ENCODE measurements at regions not wholly inside any gene's neighbourhood (a gene's known extent, or its start where the extent isn't known, plus 50 kb on each side); places are given as distances from the start of the nearest gene placed in this dataset.

DNA sequence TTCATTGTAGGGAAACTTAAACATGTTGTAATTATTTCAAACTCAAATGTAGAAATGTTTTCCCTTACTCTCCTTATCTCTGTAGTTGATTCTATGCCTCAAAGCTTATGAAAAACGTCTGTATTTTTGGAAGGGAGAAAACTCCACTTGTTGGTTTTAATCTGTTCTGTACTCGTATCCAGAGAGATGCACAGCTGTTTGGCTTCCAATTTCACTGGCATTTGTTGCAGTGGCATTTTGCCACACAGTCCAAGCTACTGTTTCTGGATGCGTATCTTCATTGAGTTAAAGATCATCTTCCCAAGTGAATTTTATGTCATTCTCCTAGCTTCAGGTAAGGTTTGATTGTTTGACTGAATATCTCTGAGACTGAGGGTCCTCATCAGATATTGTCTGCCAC lies 481.4 kb downstream of the TRHDE start:
- TF ChIP-seq, protein P1, sequence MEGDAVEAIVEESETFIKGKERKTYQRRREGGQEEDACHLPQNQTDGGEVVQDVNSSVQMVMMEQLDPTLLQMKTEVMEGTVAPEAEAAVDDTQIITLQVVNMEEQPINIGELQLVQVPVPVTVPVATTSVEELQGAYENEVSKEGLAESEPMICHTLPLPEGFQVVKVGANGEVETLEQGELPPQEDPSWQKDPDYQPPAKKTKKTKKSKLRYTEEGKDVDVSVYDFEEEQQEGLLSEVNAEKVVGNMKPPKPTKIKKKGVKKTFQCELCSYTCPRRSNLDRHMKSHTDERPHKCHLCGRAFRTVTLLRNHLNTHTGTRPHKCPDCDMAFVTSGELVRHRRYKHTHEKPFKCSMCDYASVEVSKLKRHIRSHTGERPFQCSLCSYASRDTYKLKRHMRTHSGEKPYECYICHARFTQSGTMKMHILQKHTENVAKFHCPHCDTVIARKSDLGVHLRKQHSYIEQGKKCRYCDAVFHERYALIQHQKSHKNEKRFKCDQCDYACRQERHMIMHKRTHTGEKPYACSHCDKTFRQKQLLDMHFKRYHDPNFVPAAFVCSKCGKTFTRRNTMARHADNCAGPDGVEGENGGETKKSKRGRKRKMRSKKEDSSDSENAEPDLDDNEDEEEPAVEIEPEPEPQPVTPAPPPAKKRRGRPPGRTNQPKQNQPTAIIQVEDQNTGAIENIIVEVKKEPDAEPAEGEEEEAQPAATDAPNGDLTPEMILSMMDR (conservative IDR thresholded peaks at IDR 0.05; ENCODE audit: low read depth in 2 of 2): no peak
- TF ChIP-seq, protein P2, sequence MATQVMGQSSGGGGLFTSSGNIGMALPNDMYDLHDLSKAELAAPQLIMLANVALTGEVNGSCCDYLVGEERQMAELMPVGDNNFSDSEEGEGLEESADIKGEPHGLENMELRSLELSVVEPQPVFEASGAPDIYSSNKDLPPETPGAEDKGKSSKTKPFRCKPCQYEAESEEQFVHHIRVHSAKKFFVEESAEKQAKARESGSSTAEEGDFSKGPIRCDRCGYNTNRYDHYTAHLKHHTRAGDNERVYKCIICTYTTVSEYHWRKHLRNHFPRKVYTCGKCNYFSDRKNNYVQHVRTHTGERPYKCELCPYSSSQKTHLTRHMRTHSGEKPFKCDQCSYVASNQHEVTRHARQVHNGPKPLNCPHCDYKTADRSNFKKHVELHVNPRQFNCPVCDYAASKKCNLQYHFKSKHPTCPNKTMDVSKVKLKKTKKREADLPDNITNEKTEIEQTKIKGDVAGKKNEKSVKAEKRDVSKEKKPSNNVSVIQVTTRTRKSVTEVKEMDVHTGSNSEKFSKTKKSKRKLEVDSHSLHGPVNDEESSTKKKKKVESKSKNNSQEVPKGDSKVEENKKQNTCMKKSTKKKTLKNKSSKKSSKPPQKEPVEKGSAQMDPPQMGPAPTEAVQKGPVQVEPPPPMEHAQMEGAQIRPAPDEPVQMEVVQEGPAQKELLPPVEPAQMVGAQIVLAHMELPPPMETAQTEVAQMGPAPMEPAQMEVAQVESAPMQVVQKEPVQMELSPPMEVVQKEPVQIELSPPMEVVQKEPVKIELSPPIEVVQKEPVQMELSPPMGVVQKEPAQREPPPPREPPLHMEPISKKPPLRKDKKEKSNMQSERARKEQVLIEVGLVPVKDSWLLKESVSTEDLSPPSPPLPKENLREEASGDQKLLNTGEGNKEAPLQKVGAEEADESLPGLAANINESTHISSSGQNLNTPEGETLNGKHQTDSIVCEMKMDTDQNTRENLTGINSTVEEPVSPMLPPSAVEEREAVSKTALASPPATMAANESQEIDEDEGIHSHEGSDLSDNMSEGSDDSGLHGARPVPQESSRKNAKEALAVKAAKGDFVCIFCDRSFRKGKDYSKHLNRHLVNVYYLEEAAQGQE (IDR thresholded peaks at IDR 0.05; ENCODE audit: unreplicated experiment): no peak
- TF ChIP-seq EZH2phosphoT487 (IDR thresholded peaks at IDR 0.05; ENCODE audit: unreplicated experiment) (no peak), NANOG (IDR thresholded peaks at IDR 0.05; ENCODE audit: borderline replicate concordance) (no peak), CREB1 (CRISPR knock-in tag; IDR thresholded peaks at IDR 0.05; ENCODE audit: low read depth) (no peak), EZH2 (IDR thresholded peaks at IDR 0.05; ENCODE audit: low read depth, unreplicated experiment) (no peak), POLR2AphosphoS5 (IDR thresholded peaks at IDR 0.05; ENCODE audit: low read depth) (no peak), JUNB (IDR thresholded peaks at IDR 0.05; ENCODE audit: unreplicated experiment) (no peak), ZNF114 (CRISPR knock-in tag; IDR thresholded peaks at IDR 0.05) (no peak), STAT1 (IDR thresholded peaks at IDR 0.05; ENCODE audit: unreplicated experiment) (no peak), ETS1 (IDR thresholded peaks at IDR 0.05) (no peak), ZNF331 (CRISPR knock-in tag; IDR thresholded peaks at IDR 0.05; ENCODE audit: low read depth) (no peak)
- TF ChIP-seq, protein P3, sequence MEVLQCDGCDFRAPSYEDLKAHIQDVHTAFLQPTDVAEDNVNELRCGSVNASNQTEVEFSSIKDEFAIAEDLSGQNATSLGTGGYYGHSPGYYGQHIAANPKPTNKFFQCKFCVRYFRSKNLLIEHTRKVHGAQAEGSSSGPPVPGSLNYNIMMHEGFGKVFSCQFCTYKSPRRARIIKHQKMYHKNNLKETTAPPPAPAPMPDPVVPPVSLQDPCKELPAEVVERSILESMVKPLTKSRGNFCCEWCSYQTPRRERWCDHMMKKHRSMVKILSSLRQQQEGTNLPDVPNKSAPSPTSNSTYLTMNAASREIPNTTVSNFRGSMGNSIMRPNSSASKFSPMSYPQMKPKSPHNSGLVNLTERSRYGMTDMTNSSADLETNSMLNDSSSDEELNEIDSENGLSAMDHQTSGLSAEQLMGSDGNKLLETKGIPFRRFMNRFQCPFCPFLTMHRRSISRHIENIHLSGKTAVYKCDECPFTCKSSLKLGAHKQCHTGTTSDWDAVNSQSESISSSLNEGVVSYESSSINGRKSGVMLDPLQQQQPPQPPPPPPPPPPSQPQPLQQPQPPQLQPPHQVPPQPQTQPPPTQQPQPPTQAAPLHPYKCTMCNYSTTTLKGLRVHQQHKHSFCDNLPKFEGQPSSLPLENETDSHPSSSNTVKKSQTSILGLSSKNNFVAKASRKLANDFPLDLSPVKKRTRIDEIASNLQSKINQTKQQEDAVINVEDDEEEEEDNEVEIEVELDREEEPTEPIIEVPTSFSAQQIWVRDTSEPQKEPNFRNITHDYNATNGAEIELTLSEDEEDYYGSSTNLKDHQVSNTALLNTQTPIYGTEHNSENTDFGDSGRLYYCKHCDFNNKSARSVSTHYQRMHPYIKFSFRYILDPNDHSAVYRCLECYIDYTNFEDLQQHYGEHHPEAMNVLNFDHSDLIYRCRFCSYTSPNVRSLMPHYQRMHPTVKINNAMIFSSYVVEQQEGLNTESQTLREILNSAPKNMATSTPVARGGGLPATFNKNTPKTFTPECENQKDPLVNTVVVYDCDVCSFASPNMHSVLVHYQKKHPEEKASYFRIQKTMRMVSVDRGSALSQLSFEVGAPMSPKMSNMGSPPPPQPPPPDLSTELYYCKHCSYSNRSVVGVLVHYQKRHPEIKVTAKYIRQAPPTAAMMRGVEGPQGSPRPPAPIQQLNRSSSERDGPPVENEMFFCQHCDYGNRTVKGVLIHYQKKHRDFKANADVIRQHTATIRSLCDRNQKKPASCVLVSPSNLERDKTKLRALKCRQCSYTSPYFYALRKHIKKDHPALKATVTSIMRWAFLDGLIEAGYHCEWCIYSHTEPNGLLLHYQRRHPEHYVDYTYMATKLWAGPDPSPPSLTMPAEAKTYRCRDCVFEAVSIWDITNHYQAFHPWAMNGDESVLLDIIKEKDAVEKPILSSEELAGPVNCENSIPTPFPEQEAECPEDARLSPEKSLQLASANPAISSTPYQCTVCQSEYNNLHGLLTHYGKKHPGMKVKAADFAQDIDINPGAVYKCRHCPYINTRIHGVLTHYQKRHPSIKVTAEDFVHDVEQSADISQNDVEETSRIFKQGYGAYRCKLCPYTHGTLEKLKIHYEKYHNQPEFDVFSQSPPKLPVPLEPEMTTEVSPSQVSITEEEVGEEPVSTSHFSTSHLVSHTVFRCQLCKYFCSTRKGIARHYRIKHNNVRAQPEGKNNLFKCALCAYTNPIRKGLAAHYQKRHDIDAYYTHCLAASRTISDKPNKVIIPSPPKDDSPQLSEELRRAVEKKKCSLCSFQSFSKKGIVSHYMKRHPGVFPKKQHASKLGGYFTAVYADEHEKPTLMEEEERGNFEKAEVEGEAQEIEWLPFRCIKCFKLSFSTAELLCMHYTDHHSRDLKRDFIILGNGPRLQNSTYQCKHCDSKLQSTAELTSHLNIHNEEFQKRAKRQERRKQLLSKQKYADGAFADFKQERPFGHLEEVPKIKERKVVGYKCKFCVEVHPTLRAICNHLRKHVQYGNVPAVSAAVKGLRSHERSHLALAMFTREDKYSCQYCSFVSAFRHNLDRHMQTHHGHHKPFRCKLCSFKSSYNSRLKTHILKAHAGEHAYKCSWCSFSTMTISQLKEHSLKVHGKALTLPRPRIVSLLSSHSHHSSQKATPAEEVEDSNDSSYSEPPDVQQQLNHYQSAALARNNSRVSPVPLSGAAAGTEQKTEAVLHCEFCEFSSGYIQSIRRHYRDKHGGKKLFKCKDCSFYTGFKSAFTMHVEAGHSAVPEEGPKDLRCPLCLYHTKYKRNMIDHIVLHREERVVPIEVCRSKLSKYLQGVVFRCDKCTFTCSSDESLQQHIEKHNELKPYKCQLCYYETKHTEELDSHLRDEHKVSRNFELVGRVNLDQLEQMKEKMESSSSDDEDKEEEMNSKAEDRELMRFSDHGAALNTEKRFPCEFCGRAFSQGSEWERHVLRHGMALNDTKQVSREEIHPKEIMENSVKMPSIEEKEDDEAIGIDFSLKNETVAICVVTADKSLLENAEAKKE (CRISPR knock-in tag; IDR thresholded peaks at IDR 0.05): no peak

Measured in GM23338 (cell line).